Erythroblast (primary cell): ENCODE measurements at regions not wholly inside any gene's neighbourhood (a gene's known extent, or its start where the extent isn't known, plus 50 kb on each side); places are given as distances from the start of the nearest gene placed in this dataset.

Experiments used
- GATA1 ChIP-seq: IDR thresholded peaks from 2 replicates; pipeline ENCODE4 v1.6.1; 2011; ENCODE audit warnings: low read depth, mild to moderate bottlenecking, control low read depth, low read length, moderate library complexity
- POLR2A ChIP-seq: IDR thresholded peaks from 2 replicates; pipeline ENCODE4 v1.6.1; 2011; ENCODE audit warnings: mild to moderate bottlenecking, low read length

- no peak for TF ChIP-seq POLR2A
- TF ChIP-seq GATA1, result no peak
These were observed 292.0 kb downstream of the SEC14L1 start for GRCh38 chr17:77432742-77433141.
